ENCODE measurements at regions not wholly inside any gene's neighbourhood (a gene's known extent, or its start where the extent isn't known, plus 50 kb on each side); places are given as distances from the start of the nearest gene placed in this dataset.

GRCh38 chr22:48722661-48723060, 1105.0 kb downstream of the BRD1 start:
- Mint-ChIP-seq H3K9me3 (peaks cover 0 to 4% of the 10 kb centered on the region in 2 donors), H3K4me1 (peaks cover 0 to 1% of the 10 kb centered on the region in 2 donors), H3K36me3 (no peaks in the 10 kb centered on the region), H3K27me3 (ENCODE audit: low read depth in 2 of 2) (peaks cover 4 to 20% of the 10 kb centered on the region in 2 donors), H3K4me3 (no peak overlapping the region), H3K27ac (no peak overlapping the region)
- no peak overlapping the region for H3K4me3 ChIP-seq (ENCODE audit: low read length)
- no peaks in the 10 kb centered on the region for H3K9me3 ChIP-seq (ENCODE audit: control insufficient read depth, insufficient read depth, low read length)
- intact Hi-C loops (cut with micrococcal nuclease), result no loop called here
- no peaks in the 10 kb centered on the region for H3K36me3 ChIP-seq (ENCODE audit: control insufficient read depth, insufficient read depth, low read length)
- DNase-seq (no peak), ATAC-seq (no peak)
- no peak for TF ChIP-seq CTCF (IDR thresholded peaks at IDR 0.05)
- 84% methylated on average over 10 of the region's 10 CpGs for WGBS (ENCODE audit: insufficient coverage)
- H3K27ac ChIP-seq (ENCODE audit: low read length), result no peak overlapping the region
- H3K4me1 ChIP-seq (ENCODE audit: control insufficient read depth, insufficient read depth, low read length), result peaks cover 4% of the 10 kb centered on the region
- H3K27me3 ChIP-seq (ENCODE audit: control insufficient read depth, insufficient read depth, low read length), result no peaks in the 10 kb centered on the region

GRCh38 chr22:48721395-48721669, 1106.3 kb downstream of the BRD1 start:
- no peak for DNase-seq
- Histone ChIP-seq H3K9me3 (ENCODE audit: control insufficient read depth, insufficient read depth, low read length) (no peaks in the 10 kb centered on the region), H3K4me3 (ENCODE audit: low read length) (no peak overlapping the region), H3K27me3 (ENCODE audit: control insufficient read depth, insufficient read depth, low read length) (no peaks in the 10 kb centered on the region), H3K27ac (ENCODE audit: low read length) (no peak overlapping the region), H3K4me1 (ENCODE audit: control insufficient read depth, insufficient read depth, low read length) (peaks cover 4% of the 10 kb centered on the region), H3K36me3 (ENCODE audit: control insufficient read depth, insufficient read depth, low read length) (no peaks in the 10 kb centered on the region)
- no peaks in the 10 kb centered on the region for H3K9me3 Mint-ChIP-seq
- peaks cover 8 to 32% of the 10 kb centered on the region in 2 donors for H3K27me3 Mint-ChIP-seq (ENCODE audit: low read depth in 2 of 2)
- WGBS (ENCODE audit: insufficient coverage), result 91% methylated on average over 3 of the region's 3 CpGs
- no peaks in the 10 kb centered on the region for H3K36me3 Mint-ChIP-seq
- no peak overlapping the region for H3K27ac Mint-ChIP-seq
- ATAC-seq, result no peak
- peaks cover 0 to 4% of the 10 kb centered on the region in 2 donors for H3K4me1 Mint-ChIP-seq
- intact Hi-C loops (cut with micrococcal nuclease), result no loop called here
- TF ChIP-seq CTCF (IDR thresholded peaks at IDR 0.05), result no peak
- no peak overlapping the region for H3K4me3 Mint-ChIP-seq

- 84% methylated on average over 20 of the region's 20 CpGs for WGBS (ENCODE audit: insufficient coverage)
- H3K4me1 ChIP-seq (ENCODE audit: control insufficient read depth, insufficient read depth, low read length), result peaks cover 4% of the 10 kb centered on the region
- intact Hi-C loops (cut with micrococcal nuclease), result no loop called here
- H3K27me3 ChIP-seq (ENCODE audit: control insufficient read depth, insufficient read depth, low read length), result no peaks in the 10 kb centered on the region
- H3K27ac ChIP-seq (ENCODE audit: low read length), result no peak overlapping the region
- Mint-ChIP-seq H3K9me3 (no peaks in the 10 kb centered on the region), H3K4me3 (no peak overlapping the region), H3K4me1 (peaks cover 0 to 4% of the 10 kb centered on the region in 2 donors), H3K27me3 (ENCODE audit: low read depth in 2 of 2) (peaks cover 8 to 27% of the 10 kb centered on the region in 2 donors), H3K36me3 (no peaks in the 10 kb centered on the region), H3K27ac (no peak overlapping the region)
- ATAC-seq (no peak), DNase-seq (no peak)
- no peak overlapping the region for H3K4me3 ChIP-seq (ENCODE audit: low read length)
- no peaks in the 10 kb centered on the region for H3K36me3 ChIP-seq (ENCODE audit: control insufficient read depth, insufficient read depth, low read length)
- no peaks in the 10 kb centered on the region for H3K9me3 ChIP-seq (ENCODE audit: control insufficient read depth, insufficient read depth, low read length)
- TF ChIP-seq CTCF (IDR thresholded peaks at IDR 0.05), result no peak
Measured at GRCh38 chr22:48720662-48721394, 1106.8 kb downstream of the BRD1 start.
